ENCODE measurements at regions not wholly inside any gene's neighbourhood (a gene's known extent, or its start where the extent isn't known, plus 50 kb on each side); places are given as distances from the start of the nearest gene placed in this dataset.

DNA sequence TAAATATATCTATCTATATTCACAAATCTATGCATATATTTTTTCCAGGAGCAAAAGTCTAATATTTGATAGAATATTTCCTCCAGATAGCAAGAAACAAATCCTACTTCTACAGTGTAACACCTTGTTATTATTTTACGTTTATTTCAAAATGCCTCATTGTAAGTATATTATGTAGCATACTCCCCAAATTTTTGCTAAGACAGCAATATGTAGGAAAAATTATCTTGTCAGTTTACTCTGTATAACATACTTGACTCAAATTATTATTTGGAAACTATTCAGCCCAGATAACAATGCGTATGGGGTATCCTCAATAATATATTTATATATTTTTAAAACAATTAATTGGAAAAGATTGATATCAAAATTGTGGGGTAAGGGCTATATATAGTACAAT lies 313.2 kb downstream of the NR4A2 start:
- no peak for DNase-seq
- H3K36me3 ChIP-seq: no peaks in the 10 kb centered on the region
- TF ChIP-seq, protein P1, sequence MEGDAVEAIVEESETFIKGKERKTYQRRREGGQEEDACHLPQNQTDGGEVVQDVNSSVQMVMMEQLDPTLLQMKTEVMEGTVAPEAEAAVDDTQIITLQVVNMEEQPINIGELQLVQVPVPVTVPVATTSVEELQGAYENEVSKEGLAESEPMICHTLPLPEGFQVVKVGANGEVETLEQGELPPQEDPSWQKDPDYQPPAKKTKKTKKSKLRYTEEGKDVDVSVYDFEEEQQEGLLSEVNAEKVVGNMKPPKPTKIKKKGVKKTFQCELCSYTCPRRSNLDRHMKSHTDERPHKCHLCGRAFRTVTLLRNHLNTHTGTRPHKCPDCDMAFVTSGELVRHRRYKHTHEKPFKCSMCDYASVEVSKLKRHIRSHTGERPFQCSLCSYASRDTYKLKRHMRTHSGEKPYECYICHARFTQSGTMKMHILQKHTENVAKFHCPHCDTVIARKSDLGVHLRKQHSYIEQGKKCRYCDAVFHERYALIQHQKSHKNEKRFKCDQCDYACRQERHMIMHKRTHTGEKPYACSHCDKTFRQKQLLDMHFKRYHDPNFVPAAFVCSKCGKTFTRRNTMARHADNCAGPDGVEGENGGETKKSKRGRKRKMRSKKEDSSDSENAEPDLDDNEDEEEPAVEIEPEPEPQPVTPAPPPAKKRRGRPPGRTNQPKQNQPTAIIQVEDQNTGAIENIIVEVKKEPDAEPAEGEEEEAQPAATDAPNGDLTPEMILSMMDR (IDR thresholded peaks at IDR 0.05): no peak
- intact Hi-C loops (cut with DNase I; ENCODE audit: low total_unique reads): no loop called here
- H3K27me3 ChIP-seq: no peaks in the 10 kb centered on the region
- no peak overlapping the region for H3K4me3 ChIP-seq
- no peaks in the 10 kb centered on the region for H3K4me1 ChIP-seq
- H3K27ac ChIP-seq: no peak overlapping the region
- no peaks in the 10 kb centered on the region for H3K9me3 ChIP-seq

DNA sequence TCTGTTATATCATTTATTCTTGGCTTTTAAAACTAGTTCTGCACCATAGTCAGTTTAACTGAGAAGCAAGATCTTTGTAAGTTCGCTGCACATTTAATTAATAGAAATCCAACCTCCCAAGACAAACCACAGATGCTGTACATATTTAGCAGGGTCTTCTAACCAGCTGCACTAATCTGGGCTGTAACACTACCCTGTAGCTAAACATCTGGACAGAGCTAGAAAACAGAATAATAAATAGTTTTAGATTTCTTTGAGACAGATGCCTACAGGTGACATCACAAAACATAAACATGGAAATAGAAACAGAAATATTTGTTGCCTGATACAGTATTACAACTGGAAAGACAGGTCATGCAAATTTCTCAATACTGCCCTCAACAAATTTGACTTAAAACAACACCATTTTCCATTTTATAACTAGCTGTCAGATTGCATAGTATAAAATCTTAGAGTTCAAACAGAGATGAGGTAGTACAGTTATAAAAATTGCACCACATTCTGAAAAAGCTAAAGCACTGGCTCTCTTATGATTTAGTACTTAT lies 315.1 kb downstream of the NR4A2 start:
- no peak overlapping the region for H3K4me3 ChIP-seq
- H3K9me3 ChIP-seq: no peaks in the 10 kb centered on the region
- H3K36me3 ChIP-seq: no peaks in the 10 kb centered on the region
- H3K27ac ChIP-seq: no peak overlapping the region
- no peaks in the 10 kb centered on the region for H3K4me1 ChIP-seq
- TF ChIP-seq, protein P1 (IDR thresholded peaks at IDR 0.05): no peak
- no peak for DNase-seq
- intact Hi-C loops (cut with DNase I; ENCODE audit: low total_unique reads): no loop called here
- no peaks in the 10 kb centered on the region for H3K27me3 ChIP-seq

DNA sequence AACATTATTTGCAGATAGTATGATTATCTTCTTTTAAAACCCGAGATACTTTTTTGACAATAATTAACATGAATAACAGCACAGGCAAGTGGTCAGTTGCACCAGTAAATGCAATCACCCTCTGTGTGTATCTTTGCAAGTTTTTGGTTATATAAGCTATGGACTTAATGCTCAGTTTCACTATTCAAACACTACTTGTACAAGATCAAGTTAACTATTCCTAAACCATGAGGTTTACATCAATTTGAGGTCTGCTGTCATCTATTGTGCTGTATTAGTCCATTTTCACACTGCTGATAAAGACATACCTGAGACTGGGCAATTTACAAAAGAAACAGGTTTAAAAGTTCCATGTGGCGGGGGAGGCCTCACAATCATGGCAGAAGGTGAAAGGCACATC lies 323.2 kb downstream of the NR4A2 start:
- no peaks in the 10 kb centered on the region for H3K9me3 ChIP-seq
- TF ChIP-seq, protein P1 (IDR thresholded peaks at IDR 0.05): no peak
- intact Hi-C loops (cut with DNase I; ENCODE audit: low total_unique reads): no loop called here
- no peaks in the 10 kb centered on the region for H3K4me1 ChIP-seq
- no peaks in the 10 kb centered on the region for H3K36me3 ChIP-seq
- no peak for DNase-seq
- no peak overlapping the region for H3K27ac ChIP-seq
- no peaks in the 10 kb centered on the region for H3K27me3 ChIP-seq
- H3K4me3 ChIP-seq: no peak overlapping the region

DNA sequence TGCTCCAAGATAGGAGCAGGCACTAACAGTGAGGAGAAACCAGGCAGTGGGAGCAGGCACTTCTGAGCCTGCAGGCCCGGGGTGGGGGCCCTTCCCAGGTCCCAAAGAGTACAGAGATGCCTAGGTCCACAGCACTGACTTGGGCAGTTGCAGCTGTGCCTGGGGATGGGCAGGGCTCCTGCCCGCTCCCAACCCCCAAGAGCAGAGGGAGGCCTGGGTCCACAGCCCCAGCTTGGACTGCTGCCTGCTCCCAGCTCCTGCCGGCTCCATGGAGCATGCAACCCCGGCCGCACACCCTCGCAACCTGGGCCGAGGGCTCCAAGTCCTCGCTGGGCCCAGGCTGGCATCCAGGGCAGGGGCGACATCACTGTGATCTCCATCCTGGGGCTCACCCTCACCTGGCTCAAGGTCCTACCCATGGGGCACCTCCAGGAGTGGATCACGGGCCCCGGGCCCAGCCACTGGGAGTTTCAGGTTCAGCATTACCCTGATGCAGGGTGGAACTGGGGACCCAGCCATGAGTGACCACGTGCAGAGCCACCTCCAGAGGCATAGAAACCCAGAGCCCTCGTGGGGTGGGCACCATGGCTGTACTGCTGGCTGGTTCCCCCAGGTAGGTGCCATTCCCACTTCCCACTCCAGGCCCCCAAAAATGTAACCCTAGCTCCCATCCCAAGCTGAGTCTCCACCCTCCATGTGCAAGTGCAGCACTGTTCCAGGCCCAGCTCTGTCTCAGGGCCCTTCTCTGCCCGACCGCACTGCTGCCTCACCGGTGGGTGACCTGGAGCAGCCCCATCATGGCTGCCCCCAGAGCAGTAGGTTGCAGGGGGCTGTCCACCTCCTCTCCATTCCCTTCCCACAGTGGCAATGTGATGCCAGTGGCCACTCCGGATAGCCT lies 325.6 kb downstream of the NR4A2 start:
- no peak overlapping the region for H3K4me3 ChIP-seq
- H3K4me1 ChIP-seq: no peaks in the 10 kb centered on the region
- intact Hi-C loops (cut with DNase I; ENCODE audit: low total_unique reads): no loop called here
- no peaks in the 10 kb centered on the region for H3K36me3 ChIP-seq
- H3K27ac ChIP-seq: no peak overlapping the region
- DNase-seq: no peak
- H3K9me3 ChIP-seq: no peaks in the 10 kb centered on the region
- TF ChIP-seq, protein P1 (IDR thresholded peaks at IDR 0.05): no peak
- no peaks in the 10 kb centered on the region for H3K27me3 ChIP-seq

DNA sequence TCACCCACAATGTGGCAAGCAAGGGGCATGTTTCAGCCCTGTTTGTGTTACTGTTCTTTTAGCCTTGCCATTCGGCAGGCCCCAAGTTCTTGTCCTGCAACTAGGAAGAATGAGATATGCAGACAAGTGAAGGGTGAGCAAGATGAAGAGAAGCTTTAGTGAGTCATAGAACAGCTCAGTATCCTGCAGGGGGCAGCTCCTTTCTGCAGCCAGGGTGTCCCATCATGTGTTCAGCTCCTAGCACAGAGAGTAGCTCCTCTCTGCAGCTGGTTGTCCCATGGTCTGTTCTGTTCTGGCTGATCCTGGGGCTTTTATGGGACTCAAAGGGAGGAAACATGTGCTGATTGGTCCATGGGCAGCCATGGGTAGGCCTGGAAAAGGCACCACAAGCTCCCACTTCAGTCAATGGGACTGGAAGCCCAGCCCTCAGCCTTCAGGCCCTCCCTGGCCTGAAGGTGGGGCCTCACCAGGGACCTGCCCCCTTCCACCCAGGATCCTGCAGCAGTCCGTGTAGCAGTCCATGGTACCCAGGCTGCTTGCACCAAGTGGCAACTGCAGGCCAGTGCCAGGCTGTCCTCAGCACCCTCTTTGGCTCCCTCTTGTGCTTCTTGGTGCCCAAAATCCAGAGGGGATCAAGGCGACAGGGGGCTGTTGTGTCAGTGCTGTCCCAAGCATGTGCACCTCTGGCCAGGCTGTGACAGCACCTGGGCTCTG lies 326.4 kb downstream of the NR4A2 start:
- Histone ChIP-seq H3K9me3 (no peaks in the 10 kb centered on the region), H3K4me3 (no peak overlapping the region), H3K4me1 (no peaks in the 10 kb centered on the region), H3K27me3 (no peaks in the 10 kb centered on the region), H3K36me3 (no peaks in the 10 kb centered on the region), H3K27ac (no peak overlapping the region)
- DNase-seq: no peak
- intact Hi-C loops (cut with DNase I; ENCODE audit: low total_unique reads): no loop called here
- TF ChIP-seq, protein P1 (IDR thresholded peaks at IDR 0.05): no peak
